H1 (cell line): ENCODE measurements at regions not wholly inside any gene's neighbourhood (a gene's known extent, or its start where the extent isn't known, plus 50 kb on each side); places are given as distances from the start of the nearest gene placed in this dataset.

Experiments used
- CEBPB ChIP-seq: IDR thresholded peaks from 2 replicates; pipeline ENCODE4 v1.6.1; 2012; ENCODE audit warnings: low read depth, low read length
- CHD1 ChIP-seq: IDR thresholded peaks from 2 replicates; pipeline ENCODE4 v1.6.1; 2012; ENCODE audit warnings: low read depth, low read length, improper control_type of control experiment
- CTCF ChIP-seq, 3 experiments: IDR thresholded peaks; 1 replicate in 2 of 3; 2 replicates in 1 of 3; pipeline versions ENCODE4 v1.5.1 to v1.6.1; 2011; ENCODE audit warnings: low read length in 3 of 3, mild to moderate bottlenecking in 3 of 3, inconsistent platforms in 2 of 3, low read depth in 1 of 3, moderate library complexity in 1 of 3; ENCODE audit not compliant: insufficient read depth in 1 of 3; ENCODE audit errors: control extremely low read depth in 1 of 3
- KDM4A ChIP-seq: IDR thresholded peaks from one replicate; pipeline ENCODE4 v1.7.1; 2012; ENCODE audit warnings: low read depth, mild to moderate bottlenecking, moderate library complexity, low read length, inconsistent platforms; ENCODE audit not compliant: severe bottlenecking
- ZNF274 ChIP-seq: IDR thresholded peaks from 2 replicates; pipeline ENCODE4 v1.7.0; 2012; ENCODE audit warnings: low read length, borderline replicate concordance; ENCODE audit errors: extremely low read depth

GRCh38 chr2:147027436-147027835 lies 817.4 kb upstream of the ACVR2A start (continued):
- TF ChIP-seq KDM4A, result no peak
- TF ChIP-seq ZNF274, result no peak
- TF ChIP-seq CHD1, result no peak
- TF ChIP-seq CTCF (IDR thresholded peaks at IDR 0.05; ENCODE audit: control extremely low read depth in 1 of 3, insufficient read depth in 1 of 3, low read depth in 1 of 3, low read length in 3 of 3), result no peak
- no peak for TF ChIP-seq CEBPB
